ENCODE measurements at regions not wholly inside any gene's neighbourhood (a gene's known extent, or its start where the extent isn't known, plus 50 kb on each side); places are given as distances from the start of the nearest gene placed in this dataset.

GRCh38 chr7:22586786-22587140 lies 86.8 kb upstream of the STEAP1B start:
- DNase-seq (ENCODE audit: low spot score), result no peak

GRCh38 chr7:22586101-22586785 lies 86.3 kb upstream of the STEAP1B start:
- no peak for DNase-seq (ENCODE audit: low spot score)

GRCh38 chr7:22584179-22584578 lies 84.2 kb upstream of the STEAP1B start:
- no peak for DNase-seq (ENCODE audit: low spot score)

GRCh38 chr7:22582863-22583622 lies 83.1 kb upstream of the STEAP1B start:
- no peak for DNase-seq (ENCODE audit: low spot score)

GRCh38 chr7:22581099-22581498 lies 81.1 kb upstream of the STEAP1B start:
- DNase-seq (ENCODE audit: low spot score), result no peak

GRCh38 chr7:22579961-22580360 lies 80.0 kb upstream of the STEAP1B start:
- DNase-seq (ENCODE audit: low spot score), result no peak

- no peak for DNase-seq (ENCODE audit: low spot score)
Observed at GRCh38 chr7:22578007-22578733, 78.2 kb upstream of the STEAP1B start.

- no peak for DNase-seq (ENCODE audit: low spot score)
Observed at GRCh38 chr7:22577470-22578001, 77.5 kb upstream of the STEAP1B start.

- no peak for DNase-seq (ENCODE audit: low spot score)
Observed at GRCh38 chr7:22576612-22577469, 76.9 kb upstream of the STEAP1B start.

- no peak for DNase-seq (ENCODE audit: low spot score)
Observed at GRCh38 chr7:22574754-22575520, 74.9 kb upstream of the STEAP1B start.

GRCh38 chr7:22572937-22573336 lies 72.9 kb upstream of the STEAP1B start:
- no peak for DNase-seq (ENCODE audit: low spot score)

- DNase-seq (ENCODE audit: low spot score), result no peak
Observed at GRCh38 chr7:22572292-22572691, 72.3 kb upstream of the STEAP1B start.

GRCh38 chr7:22571766-22572165 lies 71.8 kb upstream of the STEAP1B start:
- no peak for DNase-seq (ENCODE audit: low spot score)

- DNase-seq (ENCODE audit: low spot score), result no peak
Observed at GRCh38 chr7:22569586-22570321, 69.8 kb upstream of the STEAP1B start.

- DNase-seq (ENCODE audit: low spot score), result no peak
Observed at GRCh38 chr7:22566592-22566991, 66.6 kb upstream of the STEAP1B start.

- DNase-seq (ENCODE audit: low spot score), result no peak
Observed at GRCh38 chr7:22566176-22566575, 66.2 kb upstream of the STEAP1B start.

GRCh38 chr7:22565315-22565811 lies 65.4 kb upstream of the STEAP1B start:
- DNase-seq (ENCODE audit: low spot score), result no peak

- no peak for DNase-seq (ENCODE audit: low spot score)
Observed at GRCh38 chr7:22564511-22565045, 64.6 kb upstream of the STEAP1B start.

- DNase-seq (ENCODE audit: low spot score), result peak; percentile 87
Observed at GRCh38 chr7:22563621-22564241, 63.7 kb upstream of the STEAP1B start.

Data from activated CD4-positive, alpha-beta T cell treated with anti-CD3 and anti-CD28 coated beads, Interleukin-2, Interleukin-4, amounts not matched to agents 100 ng/mL and 50 ng/mL, durations not matched to agents 16 hours and 8 hours (primary cell).